ENCODE measurements at regions not wholly inside any gene's neighbourhood (a gene's known extent, or its start where the extent isn't known, plus 50 kb on each side); places are given as distances from the start of the nearest gene placed in this dataset.

- TF ChIP-seq FOXP4 (CRISPR knock-in tag; IDR thresholded peaks at IDR 0.05) (no peak), ZSCAN18 (CRISPR knock-in tag; IDR thresholded peaks at IDR 0.05) (no peak), ELF4 (CRISPR knock-in tag; IDR thresholded peaks at IDR 0.05; ENCODE audit: low read depth) (no peak), ATF2 (CRISPR knock-in tag; IDR thresholded peaks at IDR 0.05; ENCODE audit: borderline replicate concordance, low read depth) (no peak), NR1H2 (CRISPR knock-in tag; IDR thresholded peaks at IDR 0.05) (no peak)
Observed at GRCh38 chr12:23359975-23360701, 589.3 kb downstream of the SOX5 start (continued).

DNA sequence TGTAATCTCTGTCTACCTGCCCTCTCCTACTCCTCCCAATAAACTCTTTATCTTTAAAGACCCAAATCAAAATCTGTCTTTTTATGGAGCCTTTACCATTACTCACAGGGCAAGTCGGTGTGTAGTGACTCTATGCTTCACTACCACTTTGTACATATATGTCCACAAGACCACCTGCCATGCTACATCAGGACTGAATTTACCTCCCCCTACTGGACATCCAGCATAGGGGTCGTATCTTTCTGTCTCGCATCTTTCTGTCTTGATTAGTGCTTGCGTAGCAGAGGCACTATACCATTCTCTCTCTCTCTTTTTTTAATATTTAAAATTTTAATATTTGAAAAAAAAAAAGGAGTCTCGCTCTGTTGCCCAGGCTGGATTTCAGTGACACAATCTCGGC lies 587.5 kb downstream of the SOX5 start:
- peaks cover 6% of the 10 kb centered on the region; the same call in 1 of the 2 replicates for H3K9me3 Mint-ChIP-seq
- H3K27me3 Mint-ChIP-seq (ENCODE audit: low read depth), result no peaks in the 10 kb centered on the region
- TF ChIP-seq, protein P1, sequence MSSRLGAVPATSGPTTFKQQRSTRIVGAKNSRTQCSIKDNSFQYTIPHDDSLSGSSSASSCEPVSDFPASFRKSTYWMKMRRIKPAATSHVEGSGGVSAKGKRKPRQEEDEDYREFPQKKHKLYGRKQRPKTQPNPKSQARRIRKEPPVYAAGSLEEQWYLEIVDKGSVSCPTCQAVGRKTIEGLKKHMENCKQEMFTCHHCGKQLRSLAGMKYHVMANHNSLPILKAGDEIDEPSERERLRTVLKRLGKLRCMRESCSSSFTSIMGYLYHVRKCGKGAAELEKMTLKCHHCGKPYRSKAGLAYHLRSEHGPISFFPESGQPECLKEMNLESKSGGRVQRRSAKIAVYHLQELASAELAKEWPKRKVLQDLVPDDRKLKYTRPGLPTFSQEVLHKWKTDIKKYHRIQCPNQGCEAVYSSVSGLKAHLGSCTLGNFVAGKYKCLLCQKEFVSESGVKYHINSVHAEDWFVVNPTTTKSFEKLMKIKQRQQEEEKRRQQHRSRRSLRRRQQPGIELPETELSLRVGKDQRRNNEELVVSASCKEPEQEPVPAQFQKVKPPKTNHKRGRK (CRISPR knock-in tag; IDR thresholded peaks at IDR 0.05; ENCODE audit: borderline replicate concordance), result no peak
- TF ChIP-seq, protein P2, sequence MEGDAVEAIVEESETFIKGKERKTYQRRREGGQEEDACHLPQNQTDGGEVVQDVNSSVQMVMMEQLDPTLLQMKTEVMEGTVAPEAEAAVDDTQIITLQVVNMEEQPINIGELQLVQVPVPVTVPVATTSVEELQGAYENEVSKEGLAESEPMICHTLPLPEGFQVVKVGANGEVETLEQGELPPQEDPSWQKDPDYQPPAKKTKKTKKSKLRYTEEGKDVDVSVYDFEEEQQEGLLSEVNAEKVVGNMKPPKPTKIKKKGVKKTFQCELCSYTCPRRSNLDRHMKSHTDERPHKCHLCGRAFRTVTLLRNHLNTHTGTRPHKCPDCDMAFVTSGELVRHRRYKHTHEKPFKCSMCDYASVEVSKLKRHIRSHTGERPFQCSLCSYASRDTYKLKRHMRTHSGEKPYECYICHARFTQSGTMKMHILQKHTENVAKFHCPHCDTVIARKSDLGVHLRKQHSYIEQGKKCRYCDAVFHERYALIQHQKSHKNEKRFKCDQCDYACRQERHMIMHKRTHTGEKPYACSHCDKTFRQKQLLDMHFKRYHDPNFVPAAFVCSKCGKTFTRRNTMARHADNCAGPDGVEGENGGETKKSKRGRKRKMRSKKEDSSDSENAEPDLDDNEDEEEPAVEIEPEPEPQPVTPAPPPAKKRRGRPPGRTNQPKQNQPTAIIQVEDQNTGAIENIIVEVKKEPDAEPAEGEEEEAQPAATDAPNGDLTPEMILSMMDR (IDR thresholded peaks at IDR 0.05), result peak; percentile 47
- ChIA-PET POLR2A (no interaction called here), CTCF (interaction anchor here (1.1 kb wide), 1 partner anchor 19 kb away, joined by 3 read pairs; no protein-coding TSS in a partner anchor)
- H3K27ac Mint-ChIP-seq, result no peak overlapping the region
- no peaks in the 10 kb centered on the region for H3K4me1 Mint-ChIP-seq
- H3K36me3 Mint-ChIP-seq, result 0 out of 2 replicates have a peak, but pooled peaks cover 2% of the 10 kb centered on the region
- DNase-seq (ENCODE audit: low spot score), result no peak
- ATAC-seq, result peak; percentile 39
- H3K4me3 Mint-ChIP-seq, result no peak overlapping the region

DNA sequence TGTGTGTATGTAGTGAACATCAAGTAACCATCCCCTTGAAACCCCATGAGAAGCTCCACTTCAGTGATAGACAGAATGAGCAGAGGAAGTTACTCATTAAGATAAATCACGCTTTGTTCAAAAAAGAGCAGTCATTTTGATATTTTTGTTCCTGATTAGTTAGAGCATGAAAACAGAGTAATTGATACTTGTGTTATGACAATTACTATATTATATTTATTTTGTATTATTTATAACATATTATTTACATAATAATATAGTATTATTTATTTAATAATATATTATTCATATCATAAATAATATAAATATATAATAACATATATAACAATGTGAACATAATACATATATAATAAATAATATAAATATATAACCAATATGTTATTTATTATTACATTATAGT lies 580.9 kb downstream of the SOX5 start:
- H3K36me3 Mint-ChIP-seq, result 0 out of 2 replicates have a peak, but pooled peaks cover 2% of the 10 kb centered on the region
- H3K27me3 Mint-ChIP-seq (ENCODE audit: low read depth), result no peaks in the 10 kb centered on the region
- H3K9me3 Mint-ChIP-seq, result peaks cover 6% of the 10 kb centered on the region; the same call in 1 of the 2 replicates
- TF ChIP-seq ZNF121 (CRISPR knock-in tag; IDR thresholded peaks at IDR 0.05) (no peak), HMGA2 (CRISPR knock-in tag; IDR thresholded peaks at IDR 0.05) (peak; percentile 91)
- H3K4me3 Mint-ChIP-seq, result no peak overlapping the region
- CTCF ChIA-PET, result interaction anchor here (1.2 kb wide), 1 partner anchor 147 kb away, joined by 3 read pairs; no protein-coding TSS in a partner anchor
- H3K4me1 Mint-ChIP-seq, result no peaks in the 10 kb centered on the region
- POLR2A ChIA-PET, result no interaction called here
- no peak overlapping the region for H3K27ac Mint-ChIP-seq
- DNase-seq (ENCODE audit: low spot score) (no peak), ATAC-seq (no peak)

DNA sequence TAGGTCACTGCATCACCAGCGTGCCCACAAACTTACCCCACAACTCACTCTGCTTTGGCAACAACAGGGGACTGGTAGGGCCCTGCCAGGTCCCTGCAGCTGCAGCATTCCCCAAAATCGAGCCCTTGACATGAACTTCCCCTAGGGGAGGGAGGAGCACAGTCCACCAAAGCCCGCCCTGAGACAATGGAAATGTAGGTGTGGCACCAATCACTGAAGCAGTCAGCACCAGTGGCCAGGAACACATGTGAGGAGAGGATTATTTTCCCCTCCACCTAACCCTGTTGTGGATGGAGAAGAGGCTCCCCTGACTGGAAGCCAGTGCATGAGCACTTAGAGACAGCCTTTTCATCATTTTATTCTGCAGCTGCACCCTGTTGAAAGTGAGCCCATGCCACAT lies 573.8 kb downstream of the SOX5 start:
- Mint-ChIP-seq H3K27ac (no peak overlapping the region), H3K4me1 (peaks cover 5% of the 10 kb centered on the region), H3K27me3 (ENCODE audit: low read depth) (no peaks in the 10 kb centered on the region), H3K4me3 (no peak overlapping the region), H3K36me3 (no peaks in the 10 kb centered on the region), H3K9me3 (peaks cover 26% of the 10 kb centered on the region)
- ATAC-seq, result peak; percentile 54
- POLR2A ChIA-PET, result no interaction called here
- no peak for DNase-seq (ENCODE audit: low spot score)
- CTCF ChIA-PET, result interaction anchor here (0.9 to 1.1 kb wide), 6 partner anchors 15 to 520 kb away, joined by 3 to 6 read pairs (median 3); no protein-coding TSS in a partner anchor
- no peak for TF ChIP-seq ATF1 (CRISPR knock-in tag; IDR thresholded peaks at IDR 0.05)
- TF ChIP-seq, protein P3, sequence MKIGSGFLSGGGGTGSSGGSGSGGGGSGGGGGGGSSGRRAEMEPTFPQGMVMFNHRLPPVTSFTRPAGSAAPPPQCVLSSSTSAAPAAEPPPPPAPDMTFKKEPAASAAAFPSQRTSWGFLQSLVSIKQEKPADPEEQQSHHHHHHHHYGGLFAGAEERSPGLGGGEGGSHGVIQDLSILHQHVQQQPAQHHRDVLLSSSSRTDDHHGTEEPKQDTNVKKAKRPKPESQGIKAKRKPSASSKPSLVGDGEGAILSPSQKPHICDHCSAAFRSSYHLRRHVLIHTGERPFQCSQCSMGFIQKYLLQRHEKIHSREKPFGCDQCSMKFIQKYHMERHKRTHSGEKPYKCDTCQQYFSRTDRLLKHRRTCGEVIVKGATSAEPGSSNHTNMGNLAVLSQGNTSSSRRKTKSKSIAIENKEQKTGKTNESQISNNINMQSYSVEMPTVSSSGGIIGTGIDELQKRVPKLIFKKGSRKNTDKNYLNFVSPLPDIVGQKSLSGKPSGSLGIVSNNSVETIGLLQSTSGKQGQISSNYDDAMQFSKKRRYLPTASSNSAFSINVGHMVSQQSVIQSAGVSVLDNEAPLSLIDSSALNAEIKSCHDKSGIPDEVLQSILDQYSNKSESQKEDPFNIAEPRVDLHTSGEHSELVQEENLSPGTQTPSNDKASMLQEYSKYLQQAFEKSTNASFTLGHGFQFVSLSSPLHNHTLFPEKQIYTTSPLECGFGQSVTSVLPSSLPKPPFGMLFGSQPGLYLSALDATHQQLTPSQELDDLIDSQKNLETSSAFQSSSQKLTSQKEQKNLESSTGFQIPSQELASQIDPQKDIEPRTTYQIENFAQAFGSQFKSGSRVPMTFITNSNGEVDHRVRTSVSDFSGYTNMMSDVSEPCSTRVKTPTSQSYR (CRISPR knock-in tag; IDR thresholded peaks at IDR 0.05), result no peak
- TF ChIP-seq, protein P4, sequence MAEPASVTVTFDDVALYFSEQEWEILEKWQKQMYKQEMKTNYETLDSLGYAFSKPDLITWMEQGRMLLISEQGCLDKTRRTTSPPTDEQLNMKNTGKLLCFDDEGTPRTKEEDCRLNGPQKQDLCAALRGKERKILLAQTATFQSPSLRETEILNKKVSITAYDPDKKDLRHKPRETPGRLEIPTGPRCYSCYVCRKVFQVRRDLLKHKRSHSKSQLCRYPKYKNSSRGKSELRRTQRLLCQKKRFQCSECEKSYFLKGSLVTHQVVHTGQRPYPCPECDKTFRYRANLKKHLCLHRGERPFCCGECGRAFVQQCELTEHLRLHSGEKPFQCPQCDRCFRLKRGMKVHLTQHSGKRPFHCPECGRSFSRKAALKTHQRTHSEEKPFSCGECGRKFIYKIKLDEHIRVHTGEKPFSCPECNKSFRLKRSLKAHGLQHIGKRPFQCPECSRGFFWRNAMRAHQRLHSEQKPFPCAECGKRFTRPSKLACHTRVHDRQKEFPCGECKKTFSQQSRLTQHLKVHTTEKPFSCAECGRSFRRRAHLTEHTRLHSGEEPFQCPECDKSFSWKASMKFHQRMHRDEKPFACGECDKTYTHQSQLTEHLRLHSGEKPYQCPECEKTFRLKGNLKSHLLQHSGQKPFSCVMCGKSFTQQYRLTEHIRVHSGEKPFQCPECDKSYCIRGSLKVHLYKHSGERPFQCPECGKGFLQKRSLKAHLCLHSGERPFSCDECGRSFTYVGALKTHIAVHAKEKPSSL (CRISPR knock-in tag; conservative IDR thresholded peaks at IDR 0.05), result no peak
- TF ChIP-seq, protein P5, sequence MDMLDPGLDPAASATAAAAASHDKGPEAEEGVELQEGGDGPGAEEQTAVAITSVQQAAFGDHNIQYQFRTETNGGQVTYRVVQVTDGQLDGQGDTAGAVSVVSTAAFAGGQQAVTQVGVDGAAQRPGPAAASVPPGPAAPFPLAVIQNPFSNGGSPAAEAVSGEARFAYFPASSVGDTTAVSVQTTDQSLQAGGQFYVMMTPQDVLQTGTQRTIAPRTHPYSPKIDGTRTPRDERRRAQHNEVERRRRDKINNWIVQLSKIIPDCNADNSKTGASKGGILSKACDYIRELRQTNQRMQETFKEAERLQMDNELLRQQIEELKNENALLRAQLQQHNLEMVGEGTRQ (CRISPR knock-in tag; IDR thresholded peaks at IDR 0.05), result no peak
